Brain microvascular endothelial cell (primary cell): ENCODE measurements at regions not wholly inside any gene's neighbourhood (a gene's known extent, or its start where the extent isn't known, plus 50 kb on each side); places are given as distances from the start of the nearest gene placed in this dataset.
A peak's percentile ranks its signal among the peaks of the same experiment; 100 is the strongest.

Experiments
- DNase-seq: peaks from one replicate; pipeline ENCODE4 v3.0.0-alpha.2; 2020
- H3K27ac ChIP-seq: fragments of 250-450 bp; sonication (Bioruptor Pico); 2 replicates; pipeline ENCODE4 v1.5.1; 2020; ENCODE audit warnings: mild to moderate bottlenecking, moderate library complexity
- H3K27me3 ChIP-seq: fragments of 250-450 bp; sonication (Bioruptor Pico); replicated peaks from 2 replicates; pipeline ENCODE4 v1.5.1; 2020; ENCODE audit warnings: mild to moderate bottlenecking
- H3K36me3 ChIP-seq: fragments of 250-450 bp; sonication (Bioruptor Pico); replicated peaks from 2 replicates; pipeline ENCODE4 v1.5.1; 2020; ENCODE audit warnings: mild to moderate bottlenecking
- H3K4me3 ChIP-seq: 2 replicates; pipeline ENCODE4 v1.5.1; 2011; ENCODE audit warnings: low read depth, mild to moderate bottlenecking, control low read depth, low read length, moderate library complexity
- in situ Hi-C: cut with HindIII; loops from 2 replicates; pipeline ENCODE4 v1.10.0; 2017; ENCODE audit warnings: low sequenced_read_pairs, low pct_ligation_motif_present
- TF ChIP-seq, protein P1 (sequence below): IDR thresholded peaks from 2 replicates; pipeline ENCODE4 v1.5.1; 2011; ENCODE audit warnings: low read depth, mild to moderate bottlenecking, moderate library complexity, low read length, control low read depth, inconsistent platforms; ENCODE audit errors: missing control alignments

GRCh38 chr7:136687693-136688322 is 180.6 kb upstream of the CHRM2 start:
- H3K27ac ChIP-seq = no peak overlapping the region
- no peaks in the 10 kb centered on the region for H3K36me3 ChIP-seq
- no peak overlapping the region for H3K4me3 ChIP-seq
- TF ChIP-seq, protein P1, sequence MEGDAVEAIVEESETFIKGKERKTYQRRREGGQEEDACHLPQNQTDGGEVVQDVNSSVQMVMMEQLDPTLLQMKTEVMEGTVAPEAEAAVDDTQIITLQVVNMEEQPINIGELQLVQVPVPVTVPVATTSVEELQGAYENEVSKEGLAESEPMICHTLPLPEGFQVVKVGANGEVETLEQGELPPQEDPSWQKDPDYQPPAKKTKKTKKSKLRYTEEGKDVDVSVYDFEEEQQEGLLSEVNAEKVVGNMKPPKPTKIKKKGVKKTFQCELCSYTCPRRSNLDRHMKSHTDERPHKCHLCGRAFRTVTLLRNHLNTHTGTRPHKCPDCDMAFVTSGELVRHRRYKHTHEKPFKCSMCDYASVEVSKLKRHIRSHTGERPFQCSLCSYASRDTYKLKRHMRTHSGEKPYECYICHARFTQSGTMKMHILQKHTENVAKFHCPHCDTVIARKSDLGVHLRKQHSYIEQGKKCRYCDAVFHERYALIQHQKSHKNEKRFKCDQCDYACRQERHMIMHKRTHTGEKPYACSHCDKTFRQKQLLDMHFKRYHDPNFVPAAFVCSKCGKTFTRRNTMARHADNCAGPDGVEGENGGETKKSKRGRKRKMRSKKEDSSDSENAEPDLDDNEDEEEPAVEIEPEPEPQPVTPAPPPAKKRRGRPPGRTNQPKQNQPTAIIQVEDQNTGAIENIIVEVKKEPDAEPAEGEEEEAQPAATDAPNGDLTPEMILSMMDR = peak; percentile 67
- DNase-seq = peak; percentile 34
- in situ Hi-C loops = no loop called here
- no peaks in the 10 kb centered on the region for H3K27me3 ChIP-seq

GRCh38 chr7:136685501-136686173 is 182.8 kb upstream of the CHRM2 start:
- H3K4me3 ChIP-seq = no peak overlapping the region
- H3K36me3 ChIP-seq = no peaks in the 10 kb centered on the region
- no peak overlapping the region for H3K27ac ChIP-seq
- TF ChIP-seq, protein P1 = no peak
- no peak for DNase-seq
- no peaks in the 10 kb centered on the region for H3K27me3 ChIP-seq
- in situ Hi-C loops = no loop called here

GRCh38 chr7:136677471-136678365 is 190.7 kb upstream of the CHRM2 start:
- TF ChIP-seq, protein P1 = no peak
- in situ Hi-C loops = no loop called here
- Histone ChIP-seq H3K27me3 (no peaks in the 10 kb centered on the region), H3K4me3 (no peak overlapping the region), H3K36me3 (no peaks in the 10 kb centered on the region), H3K27ac (peak overlapping the region; percentile 18)
- DNase-seq = peak; percentile 71

- in situ Hi-C loops = no loop called here
- Histone ChIP-seq H3K27me3 (no peaks in the 10 kb centered on the region), H3K4me3 (no peak overlapping the region), H3K27ac (no peak overlapping the region), H3K36me3 (no peaks in the 10 kb centered on the region)
- TF ChIP-seq, protein P1 = no peak
- DNase-seq = no peak
These were observed 200.9 kb upstream of the CHRM2 start for GRCh38 chr7:136667584-136667983.

DNA sequence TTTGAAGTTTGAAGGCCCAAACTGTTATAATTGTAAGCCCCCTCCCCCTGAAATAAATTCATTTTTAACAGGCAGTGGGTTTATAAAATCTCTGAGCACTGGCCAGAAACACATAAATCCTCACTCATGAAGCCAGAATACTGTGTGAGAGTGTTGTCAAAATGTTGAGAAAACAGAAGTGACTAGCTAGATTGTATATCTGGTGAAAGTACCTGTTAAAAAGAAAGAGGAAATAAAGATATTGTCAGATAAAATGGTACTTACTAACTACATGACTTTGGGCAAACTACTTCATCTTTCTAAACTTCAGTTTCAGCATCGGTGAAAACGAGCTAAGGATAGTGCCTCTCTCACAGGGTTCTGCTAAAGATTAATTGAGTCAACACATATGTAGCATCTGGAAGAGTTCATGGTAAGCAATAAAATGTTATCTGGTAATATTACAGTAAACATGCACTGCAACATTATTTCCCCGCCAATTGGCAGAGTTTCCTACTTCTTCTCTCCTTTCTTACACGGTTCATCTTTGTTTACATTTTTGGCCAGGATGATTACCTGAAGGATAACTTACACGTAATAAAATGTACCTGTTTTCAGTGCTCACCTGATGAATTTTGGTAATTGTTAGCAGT is 202.5 kb upstream of the CHRM2 start:
- Histone ChIP-seq H3K4me3 (no peak overlapping the region), H3K36me3 (no peaks in the 10 kb centered on the region), H3K27ac (no peak overlapping the region), H3K27me3 (no peaks in the 10 kb centered on the region)
- TF ChIP-seq, protein P1 = no peak
- in situ Hi-C loops = no loop called here
- DNase-seq = no peak
